T-cell (primary cell): ENCODE measurements at regions not wholly inside any gene's neighbourhood (a gene's known extent, or its start where the extent isn't known, plus 50 kb on each side); places are given as distances from the start of the nearest gene placed in this dataset.
"Not testable (repeated sequence)": the region's sequence is repeated elsewhere in the genome, so short reads cannot be mapped to it uniquely, and the experiment has no call there.

Experiments
- ATAC-seq, 4 experiments: fragments of 200-7000 bp in 3 of 4; fragments of 150-1000 bp in 1 of 4; cut with Tn5 transposase; replicated peaks in 1 of 4; 1 replicate in 3 of 4; 2 replicates in 1 of 4; pipeline ENCODE4 v1.10.0; 2021; ENCODE audit warnings: moderate library complexity in 3 of 4, mild to moderate bottlenecking in 2 of 4, moderate number of reproducible peaks in 1 of 4
- CTCF ChIA-PET, 2 donors: fragments of 300-600 bp; sonication (Branson Sonifier 250); formaldehyde crosslinking; loops; one replicate each; lab custom pipeline; 2022; ENCODE audit warnings: antibody characterized with exemption in 2 of 2; lab: Charles Lee
- POLR2A ChIA-PET, 2 donors: fragments of 300-600 bp; sonication (Branson Sonifier 250); formaldehyde crosslinking; loops; one replicate each; lab custom pipeline; 2022; ENCODE audit warnings: antibody characterized with exemption in 2 of 2; lab: Charles Lee
- DNase-seq, 35 experiments: peaks; one replicate each; pipeline versions ENCODE4 v3.0.0 to v3.0.0-alpha.2; 2013 to 2023
- H3K27ac ChIP-seq: one replicate; pipeline ENCODE4 v1.5.1; 2013; ENCODE audit warnings: low read length
- H3K27me3 ChIP-seq, 2 experiments: replicated peaks in 1 of 2; 1 replicate in 1 of 2; 2 replicates in 1 of 2; pipeline versions ENCODE4 v1.6.1 to v1.7.0; 2013; ENCODE audit warnings: low read length in 1 of 2, mixed read lengths in 1 of 2; ENCODE audit not compliant: control insufficient read depth in 2 of 2, insufficient read depth in 2 of 2; ENCODE audit errors: extremely low read depth in 1 of 2
- H3K36me3 ChIP-seq, 2 donors: 1 replicate in 1 of 2; 2 replicates in 1 of 2; pipeline versions ENCODE4 v1.6.1 to v1.7.0; 2013; ENCODE audit warnings: low read length in 1 of 2; ENCODE audit not compliant: control insufficient read depth in 2 of 2, insufficient read depth in 1 of 2; ENCODE audit errors: extremely low read depth in 1 of 2
- H3K4me1 ChIP-seq, 2 experiments: 1 replicate in 1 of 2; 2 replicates in 1 of 2; pipeline versions ENCODE4 v1.6.1 to v1.7.0; 2013; ENCODE audit warnings: low read length in 2 of 2, mixed read lengths in 1 of 2; ENCODE audit not compliant: insufficient read depth in 2 of 2, control insufficient read depth in 1 of 2; ENCODE audit errors: extremely low read depth in 1 of 2
- H3K4me3 ChIP-seq, 2 donors: 1 replicate in 1 of 2; 2 replicates in 1 of 2; pipeline versions ENCODE4 v1.5.1 to v1.7.0; 2013; ENCODE audit warnings: mild to moderate bottlenecking in 2 of 2, low read length in 1 of 2, moderate library complexity in 1 of 2; ENCODE audit not compliant: control insufficient read depth in 1 of 2; ENCODE audit errors: extremely low read depth in 1 of 2
- H3K9me3 ChIP-seq: 2 replicates; pipeline ENCODE4 v1.7.0; 2013
- H3K27ac Mint-ChIP-seq, 2 donors: one replicate each; pipeline ENCODE4 v1.8.0; 2020 to 2021; ENCODE audit warnings: mild to moderate bottlenecking in 2 of 2, mixed read lengths in 2 of 2
- H3K27me3 Mint-ChIP-seq, 2 donors: one replicate each; pipeline ENCODE4 v1.8.0; 2021 to 2022; ENCODE audit warnings: mixed read lengths in 2 of 2
- H3K36me3 Mint-ChIP-seq: one replicate; pipeline ENCODE4 v1.8.0; 2021; ENCODE audit warnings: mixed read lengths
- H3K4me1 Mint-ChIP-seq, 3 donors: one replicate each; pipeline ENCODE4 v1.8.0; 2020 to 2022; ENCODE audit warnings: mixed read lengths in 3 of 3, mild to moderate bottlenecking in 1 of 3
- H3K4me3 Mint-ChIP-seq, 3 donors: one replicate each; pipeline ENCODE4 v1.8.0; 2020 to 2022; ENCODE audit warnings: mild to moderate bottlenecking in 3 of 3, mixed read lengths in 3 of 3, moderate library complexity in 3 of 3
- H3K9me3 Mint-ChIP-seq, 3 donors: one replicate each; pipeline ENCODE4 v1.8.0; 2020 to 2022; ENCODE audit warnings: mixed read lengths in 3 of 3
- WGBS: methylation state at CpG from one replicate; pipeline ENCODE4 v1.1.5; 2013; ENCODE audit warnings: missing lambda C conversion rate; ENCODE audit not compliant: insufficient coverage; 5-methylcytosine and 5-hydroxymethylcytosine counted together

DNA sequence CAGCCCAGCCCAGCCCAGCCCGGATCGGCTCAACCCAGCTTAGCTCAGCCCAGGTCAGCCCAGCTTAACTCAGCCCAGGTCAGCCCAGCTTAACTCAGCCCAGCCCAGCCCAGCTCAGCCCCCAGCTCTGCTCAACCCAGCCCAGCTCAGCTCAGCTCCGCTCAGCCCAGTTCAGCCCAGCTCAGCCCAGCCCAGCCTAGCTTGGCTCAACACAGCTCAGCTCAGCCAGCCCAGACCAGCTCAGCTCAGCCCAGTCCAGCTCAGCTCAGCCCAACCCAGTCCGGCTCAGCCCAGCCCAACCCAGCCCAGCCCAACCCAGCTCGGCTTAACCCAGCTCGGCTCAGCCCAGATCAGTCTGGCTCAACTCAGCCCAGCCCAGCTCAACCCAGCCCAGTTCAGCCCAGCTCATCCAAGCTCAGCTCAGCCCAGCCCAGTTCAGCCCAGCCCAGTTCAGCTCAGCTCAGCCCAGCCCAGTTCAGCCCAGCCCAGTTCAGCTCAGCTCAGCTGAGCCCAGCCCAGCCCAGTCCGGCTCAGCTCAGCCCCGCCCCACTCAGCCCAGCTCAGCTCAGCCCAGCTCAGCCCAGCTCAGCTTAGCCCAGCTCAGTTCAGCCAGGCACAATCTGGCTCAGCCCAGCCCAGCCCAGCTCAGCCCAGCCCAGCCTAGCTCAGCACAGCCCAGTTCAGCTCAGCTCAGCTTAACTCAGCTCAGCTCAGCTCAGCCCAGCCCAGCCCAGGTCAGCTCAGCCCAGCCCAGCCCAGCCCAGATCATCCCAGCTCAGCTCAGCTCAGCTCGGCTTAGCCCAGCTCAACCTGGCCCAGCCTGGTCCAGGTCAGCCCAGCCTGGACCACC lies 331.7 kb downstream of the TMEM121 start:
- Mint-ChIP-seq H3K27ac (peak overlapping the region; percentile 77 to 81), H3K27me3 (peaks cover 6 to 21% of the 10 kb centered on the region in 2 donors), H3K4me1 (peaks cover 24 to 54% (median 45%) of the 10 kb centered on the region in 3 donors), H3K4me3 (peak overlapping the region; percentile 9 to 58 (median 39)), H3K9me3 (no peaks in the 10 kb centered on the region), H3K36me3 (no peaks in the 10 kb centered on the region)
- Histone ChIP-seq H3K27me3 (peaks cover 0 to 61% of the 10 kb centered on the region in 2 experiments), H3K4me1 (peaks cover 0 to 79% of the 10 kb centered on the region in 2 experiments), H3K36me3 (no peaks in the 10 kb centered on the region), H3K9me3 (no peaks in the 10 kb centered on the region), H3K4me3 (peak overlapping the region in 1 of 2 donors; percentile 17), H3K27ac (peak overlapping the region; percentile 92)
- 48% methylated on average over 8 of the region's 9 CpGs for WGBS
- peak in 11 of 35 experiments; percentile 4 to 36 (median 16) for DNase-seq
- peak; percentile 3 to 35 (median 11) for ATAC-seq
- ChIA-PET CTCF (interaction anchor here in 1 of 2 donors (0.5 to 0.9 kb wide), 2 partner anchors 10 to 1781 kb away, joined by 3 to 8 read pairs; no protein-coding TSS in a partner anchor), POLR2A (no interaction called here)

DNA sequence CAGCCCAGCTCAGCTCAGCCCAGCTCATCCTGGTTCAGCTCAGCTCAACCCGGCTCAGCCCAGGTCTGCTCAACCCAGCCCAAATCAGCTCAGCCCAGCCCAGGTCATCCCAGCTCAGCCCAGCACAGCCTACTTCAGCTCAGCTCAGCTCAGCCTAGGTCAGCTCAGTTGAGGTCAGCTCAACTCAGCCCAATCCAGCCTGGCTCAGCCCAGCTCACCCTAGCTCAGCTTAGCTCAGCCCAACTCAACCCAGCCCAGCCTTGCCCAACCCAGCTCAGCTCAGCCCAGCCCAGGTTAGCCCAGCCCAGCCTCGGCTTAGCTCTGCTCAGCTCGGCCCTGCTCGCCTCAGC lies 332.3 kb downstream of the TMEM121 start:
- Histone ChIP-seq H3K4me1 (peaks cover 0 to 79% of the 10 kb centered on the region in 2 experiments), H3K4me3 (peak overlapping the region in 1 of 2 donors; percentile 17), H3K27me3 (peaks cover 0 to 67% of the 10 kb centered on the region in 2 experiments), H3K36me3 (no peaks in the 10 kb centered on the region), H3K9me3 (no peaks in the 10 kb centered on the region), H3K27ac (peak overlapping the region; percentile 92)
- peaks cover 6 to 23% of the 10 kb centered on the region in 2 donors for H3K27me3 Mint-ChIP-seq
- H3K4me1 Mint-ChIP-seq, result peaks cover 24 to 52% (median 47%) of the 10 kb centered on the region in 3 donors
- no peaks in the 10 kb centered on the region for H3K36me3 Mint-ChIP-seq
- WGBS, result 40% methylated on average over 1 of the region's 4 CpGs
- POLR2A ChIA-PET, result no interaction called here
- DNase-seq (peak in 4 of 35 experiments; percentile 3 to 24 (median 14)), ATAC-seq (peak in 3 of 4 experiments; percentile 7 to 10 (median 7))
- CTCF ChIA-PET, result interaction anchor here in 1 of 2 donors (0.9 kb wide), 1 partner anchor 10 kb away, joined by 3 read pairs; no protein-coding TSS in a partner anchor
- no peaks in the 10 kb centered on the region for H3K9me3 Mint-ChIP-seq
- H3K4me3 Mint-ChIP-seq, result peak overlapping the region; percentile 9 to 58 (median 39)
- peak overlapping the region; percentile 77 to 81 for H3K27ac Mint-ChIP-seq

DNA sequence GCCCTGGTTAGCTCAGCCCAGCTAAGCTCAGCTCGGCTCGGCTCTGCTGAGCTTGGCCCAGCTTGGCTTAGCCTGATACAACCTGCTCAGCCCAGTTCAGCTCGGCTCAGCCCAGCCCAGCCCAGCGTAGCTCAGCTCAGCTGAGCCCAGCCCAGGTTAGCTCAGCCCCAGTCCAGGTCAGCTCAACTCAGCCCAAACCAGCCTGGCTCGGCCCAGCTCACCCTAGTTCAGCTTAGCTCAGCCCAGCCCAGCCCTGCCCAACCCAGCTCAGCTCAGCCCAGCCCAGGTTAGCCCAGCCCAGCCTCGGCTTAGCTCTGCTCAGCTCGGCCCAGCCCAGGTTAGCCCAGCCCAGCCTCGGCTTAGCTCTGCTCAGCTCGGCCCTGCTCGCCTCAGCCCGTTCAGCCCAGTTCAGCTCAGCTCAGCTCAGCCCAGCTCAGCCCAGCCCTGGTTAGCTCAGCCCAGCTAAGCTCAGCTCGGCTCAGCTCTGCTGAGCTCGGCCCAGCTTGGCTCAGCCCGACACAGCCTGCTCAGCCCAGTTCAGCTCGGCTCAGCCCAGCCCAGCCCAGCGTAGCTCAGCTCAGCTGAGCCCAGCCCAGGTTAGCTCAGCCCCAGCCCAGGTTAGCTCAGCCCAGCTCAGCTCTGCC lies 332.8 kb downstream of the TMEM121 start:
- Histone ChIP-seq H3K27me3 (peaks cover 0 to 72% of the 10 kb centered on the region in 2 experiments), H3K4me1 (peaks cover 0 to 79% of the 10 kb centered on the region in 2 experiments), H3K27ac (peak overlapping the region; percentile 92)
- Mint-ChIP-seq H3K27ac (peak overlapping the region; percentile 77 to 81), H3K4me1 (peaks cover 24 to 49% (median 47%) of the 10 kb centered on the region in 3 donors), H3K4me3 (peak overlapping the region in 2 of 3 donors; percentile 9 to 58), H3K27me3 (peaks cover 6 to 28% of the 10 kb centered on the region in 2 donors)
- H3K9me3 Mint-ChIP-seq, H3K4me3 ChIP-seq, H3K36me3 Mint-ChIP-seq, POLR2A ChIA-PET, H3K9me3 ChIP-seq, H3K36me3 ChIP-seq: not testable (repeated sequence)
- ATAC-seq (peak; percentile 32 to 41 (median 36)), DNase-seq (peak in 6 of 35 experiments; percentile 1 to 12 (median 5))
- CTCF ChIA-PET, result interaction anchor here (0.5 to 0.9 kb wide), 3 partner anchors 9 to 46 kb away, joined by 3 to 4 read pairs (median 4); no protein-coding TSS in a partner anchor
- WGBS, result 44% methylated on average over 13 of the region's 16 CpGs

DNA sequence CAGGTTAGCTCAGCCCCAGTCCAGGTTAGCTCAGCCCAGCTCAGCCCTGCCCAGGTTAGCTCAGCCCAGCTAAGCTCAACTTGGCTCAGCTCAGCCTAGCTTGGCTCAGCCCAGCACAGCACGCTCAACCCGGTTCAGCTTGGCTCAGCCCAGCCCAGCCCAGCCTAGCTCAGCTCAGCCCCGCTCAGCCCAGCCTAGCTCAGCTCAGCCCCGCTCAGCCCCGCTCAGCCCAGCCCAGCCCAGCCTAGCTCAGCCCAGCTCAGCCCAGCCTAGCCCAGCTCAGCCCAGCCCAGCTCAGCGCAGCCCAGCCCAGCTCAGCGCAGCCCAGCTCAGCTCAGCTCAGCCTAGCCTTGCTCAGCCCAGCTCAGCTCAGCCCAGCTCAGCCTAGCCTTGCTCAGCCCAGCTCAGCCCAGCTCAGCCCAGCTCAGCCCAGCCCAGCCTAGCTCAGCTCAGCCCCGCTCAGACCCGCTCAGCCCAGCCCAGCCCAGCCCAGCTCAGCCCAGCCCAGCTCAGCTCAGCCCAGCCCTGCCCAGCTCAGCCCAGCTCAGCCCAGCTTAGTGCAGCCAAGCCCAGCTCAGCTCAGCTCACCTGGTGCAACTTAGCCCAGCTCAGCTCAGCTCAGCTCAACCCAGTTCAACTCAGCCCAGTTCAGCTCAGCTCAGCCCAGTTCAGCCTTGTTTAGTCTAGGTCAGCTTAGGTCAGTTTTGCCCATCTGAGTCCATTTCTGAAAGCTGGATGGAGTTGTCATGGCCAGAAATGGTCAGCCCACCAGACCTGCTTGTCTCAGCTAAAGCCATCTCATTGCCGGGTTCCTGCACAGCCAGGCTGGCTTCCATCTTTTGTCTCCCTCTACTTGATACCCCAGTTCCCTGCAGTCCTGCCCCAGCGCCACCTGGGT lies 333.6 kb downstream of the TMEM121 start:
- peak overlapping the region; percentile 92 for H3K27ac ChIP-seq
- ChIA-PET POLR2A (no interaction called here), CTCF (interaction anchor here in 1 of 2 donors (0.5 to 0.7 kb wide), 2 partner anchors 12 to 46 kb away, joined by 4 read pairs; no protein-coding TSS in a partner anchor)
- peaks cover 0 to 80% of the 10 kb centered on the region in 2 experiments for H3K27me3 ChIP-seq
- H3K27ac Mint-ChIP-seq, result peak overlapping the region; percentile 77 to 83
- H3K4me3 Mint-ChIP-seq, result peak overlapping the region in 2 of 3 donors; percentile 44 to 68
- peak overlapping the region in 1 of 2 donors; percentile 21 for H3K4me3 ChIP-seq
- peak in 29 of 35 experiments; percentile 8 to 59 (median 29) for DNase-seq
- H3K4me1 ChIP-seq, result peaks cover 0 to 72% of the 10 kb centered on the region in 2 experiments
- H3K27me3 Mint-ChIP-seq, result peaks cover 6 to 28% of the 10 kb centered on the region in 2 donors
- H3K4me1 Mint-ChIP-seq, result peaks cover 24 to 45% (median 45%) of the 10 kb centered on the region in 3 donors
- no peaks in the 10 kb centered on the region for H3K36me3 ChIP-seq
- WGBS, result 34% methylated on average over 10 of the region's 11 CpGs
- no peaks in the 10 kb centered on the region for H3K9me3 Mint-ChIP-seq
- no peaks in the 10 kb centered on the region for H3K36me3 Mint-ChIP-seq
- ATAC-seq, result peak; percentile 53 to 58 (median 56)
- H3K9me3 ChIP-seq, result no peaks in the 10 kb centered on the region

DNA sequence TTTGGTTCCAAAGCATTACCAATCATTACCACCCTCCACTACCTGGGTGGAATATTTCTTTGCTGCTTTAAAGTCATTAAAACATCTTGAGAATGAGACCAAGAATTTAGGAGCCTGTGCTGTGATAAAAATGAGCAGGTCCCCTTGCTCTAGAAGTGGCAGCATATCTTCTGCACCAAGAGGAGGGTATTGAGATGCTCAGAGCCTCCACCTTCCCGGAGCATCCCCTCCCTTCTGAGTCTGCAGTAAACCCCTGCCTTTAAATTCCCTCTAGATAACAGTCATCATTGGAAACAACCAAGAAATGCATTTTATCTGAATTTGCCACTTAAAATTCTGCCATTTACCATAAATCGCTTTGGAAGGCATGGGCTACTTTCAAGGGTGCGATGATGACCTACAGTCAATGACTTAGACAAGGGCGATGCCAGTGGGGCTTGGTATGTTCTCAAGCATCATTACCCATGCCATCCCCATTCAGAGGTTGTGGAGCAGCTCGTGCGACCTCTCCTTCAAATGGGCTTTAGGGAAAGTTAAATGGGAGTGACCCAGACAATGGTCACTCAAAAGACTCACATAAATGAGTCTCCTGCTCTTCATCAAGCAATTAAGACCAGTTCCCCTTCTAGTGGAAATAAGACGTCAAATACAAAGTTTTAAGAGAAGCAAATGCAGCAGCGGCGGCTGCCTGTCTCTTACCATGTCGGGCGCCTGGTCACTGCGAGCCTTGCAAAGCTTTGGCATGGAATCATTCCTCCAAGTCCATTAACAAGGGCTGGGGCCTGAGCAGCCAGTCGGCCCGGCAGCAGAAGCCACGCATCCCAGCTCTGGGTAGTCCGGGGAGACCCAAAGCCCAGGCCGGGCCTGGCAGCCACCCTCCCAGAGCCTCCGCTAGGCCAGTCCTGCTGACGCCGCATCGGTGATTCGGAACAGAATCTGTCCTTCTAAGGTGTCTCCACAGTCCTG lies 334.5 kb downstream of the TMEM121 start:
- Mint-ChIP-seq H3K4me3 (peak overlapping the region; percentile 44 to 68 (median 53)), H3K36me3 (no peaks in the 10 kb centered on the region), H3K27ac (peak overlapping the region; percentile 77 to 89), H3K27me3 (peaks cover 6 to 27% of the 10 kb centered on the region in 2 donors), H3K4me1 (peaks cover 24 to 44% (median 41%) of the 10 kb centered on the region in 3 donors), H3K9me3 (no peaks in the 10 kb centered on the region)
- CTCF ChIA-PET, result no interaction called here
- H3K4me3 ChIP-seq, result peak overlapping the region in 1 of 2 donors; percentile 21
- H3K27me3 ChIP-seq, result peaks cover 0 to 81% of the 10 kb centered on the region in 2 experiments
- WGBS, result 55% methylated on average over 18 of the region's 22 CpGs
- H3K27ac ChIP-seq, result peak overlapping the region; percentile 92
- DNase-seq, result peak in 5 of 35 experiments; percentile 2 to 9 (median 2)
- POLR2A ChIA-PET, result no interaction called here
- H3K9me3 ChIP-seq, result no peaks in the 10 kb centered on the region
- no peak for ATAC-seq
- peaks cover 0 to 63% of the 10 kb centered on the region in 2 experiments for H3K4me1 ChIP-seq
- H3K36me3 ChIP-seq, result no peaks in the 10 kb centered on the region
